ENCODE measurements at regions not wholly inside any gene's neighbourhood (a gene's known extent, or its start where the extent isn't known, plus 50 kb on each side); places are given as distances from the start of the nearest gene placed in this dataset.

DNA sequence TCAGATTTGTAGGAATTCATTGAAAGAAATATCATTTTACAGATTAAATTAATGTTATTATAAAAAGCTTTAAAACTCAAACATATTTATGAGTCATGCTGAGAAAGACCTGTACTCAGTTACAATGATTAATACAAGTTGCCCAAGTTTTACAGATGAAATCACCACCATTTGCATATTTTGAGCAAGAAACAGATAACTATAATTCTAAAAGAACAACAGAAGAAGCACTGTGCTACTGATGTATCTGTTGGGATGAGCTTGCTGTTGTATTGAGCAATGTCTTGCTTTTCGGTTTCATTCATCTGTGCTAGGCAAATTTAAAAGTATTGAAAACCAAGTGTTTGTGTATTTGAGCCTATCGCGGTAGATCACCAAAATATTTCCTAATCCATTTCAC, 1589.1 kb upstream of the ZEB2 start:
- DNase-seq (ENCODE audit: unreplicated experiment): peak; percentile 7
- H3K4me1 Mint-ChIP-seq (ENCODE audit: insufficient read depth, unreplicated experiment): no peaks in the 10 kb centered on the region
- TF ChIP-seq, protein P1, sequence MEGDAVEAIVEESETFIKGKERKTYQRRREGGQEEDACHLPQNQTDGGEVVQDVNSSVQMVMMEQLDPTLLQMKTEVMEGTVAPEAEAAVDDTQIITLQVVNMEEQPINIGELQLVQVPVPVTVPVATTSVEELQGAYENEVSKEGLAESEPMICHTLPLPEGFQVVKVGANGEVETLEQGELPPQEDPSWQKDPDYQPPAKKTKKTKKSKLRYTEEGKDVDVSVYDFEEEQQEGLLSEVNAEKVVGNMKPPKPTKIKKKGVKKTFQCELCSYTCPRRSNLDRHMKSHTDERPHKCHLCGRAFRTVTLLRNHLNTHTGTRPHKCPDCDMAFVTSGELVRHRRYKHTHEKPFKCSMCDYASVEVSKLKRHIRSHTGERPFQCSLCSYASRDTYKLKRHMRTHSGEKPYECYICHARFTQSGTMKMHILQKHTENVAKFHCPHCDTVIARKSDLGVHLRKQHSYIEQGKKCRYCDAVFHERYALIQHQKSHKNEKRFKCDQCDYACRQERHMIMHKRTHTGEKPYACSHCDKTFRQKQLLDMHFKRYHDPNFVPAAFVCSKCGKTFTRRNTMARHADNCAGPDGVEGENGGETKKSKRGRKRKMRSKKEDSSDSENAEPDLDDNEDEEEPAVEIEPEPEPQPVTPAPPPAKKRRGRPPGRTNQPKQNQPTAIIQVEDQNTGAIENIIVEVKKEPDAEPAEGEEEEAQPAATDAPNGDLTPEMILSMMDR (IDR thresholded peaks at IDR 0.05; ENCODE audit: unreplicated experiment): no peak
- H3K36me3 Mint-ChIP-seq (ENCODE audit: insufficient read depth, unreplicated experiment): no peaks in the 10 kb centered on the region
- no peak overlapping the region for H3K4me3 Mint-ChIP-seq (ENCODE audit: unreplicated experiment)
- POLR2A ChIA-PET: no interaction called here
- no peaks in the 10 kb centered on the region for H3K27me3 Mint-ChIP-seq (ENCODE audit: insufficient read depth, unreplicated experiment)
- no TSS peak for BruUV-seq (replicated peaks)
- no peaks in the 10 kb centered on the region for H3K9me3 Mint-ChIP-seq (ENCODE audit: unreplicated experiment)
- intact Hi-C loops (cut with micrococcal nuclease): no loop called here
- no peak overlapping the region for H3K27ac Mint-ChIP-seq (ENCODE audit: low read depth, unreplicated experiment)
- CTCF ChIA-PET: no interaction called here

DNA sequence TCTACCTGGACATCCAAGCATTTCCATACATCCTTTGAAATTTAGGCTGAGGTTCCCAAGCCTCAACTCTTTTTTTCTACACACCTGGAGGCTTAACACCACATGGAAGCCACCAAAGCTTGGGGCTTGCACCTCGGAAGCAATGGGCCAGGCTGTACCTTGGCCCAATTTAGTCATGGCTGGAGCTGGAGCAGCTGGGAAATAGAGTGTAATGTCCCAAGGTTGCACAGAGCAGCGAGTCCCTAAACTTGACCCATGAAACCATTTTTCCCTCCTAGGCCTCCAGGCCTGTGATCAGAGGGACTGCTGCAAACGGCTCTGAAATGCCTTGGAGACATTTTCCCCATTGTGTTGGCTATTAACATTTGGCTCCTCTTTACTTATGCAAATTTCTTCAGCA, 1574.3 kb upstream of the ZEB2 start:
- Mint-ChIP-seq H3K4me1 (ENCODE audit: insufficient read depth, unreplicated experiment) (no peaks in the 10 kb centered on the region), H3K27me3 (ENCODE audit: insufficient read depth, unreplicated experiment) (no peaks in the 10 kb centered on the region), H3K9me3 (ENCODE audit: unreplicated experiment) (peaks cover 27% of the 10 kb centered on the region), H3K36me3 (ENCODE audit: insufficient read depth, unreplicated experiment) (no peaks in the 10 kb centered on the region), H3K4me3 (ENCODE audit: unreplicated experiment) (no peak overlapping the region), H3K27ac (ENCODE audit: low read depth, unreplicated experiment) (no peak overlapping the region)
- DNase-seq (ENCODE audit: unreplicated experiment): no peak
- POLR2A ChIA-PET: no interaction called here
- BruUV-seq (replicated peaks): no TSS peak
- TF ChIP-seq, protein P1 (IDR thresholded peaks at IDR 0.05; ENCODE audit: unreplicated experiment): no peak
- intact Hi-C loops (cut with micrococcal nuclease): no loop called here
- CTCF ChIA-PET: no interaction called here

DNA sequence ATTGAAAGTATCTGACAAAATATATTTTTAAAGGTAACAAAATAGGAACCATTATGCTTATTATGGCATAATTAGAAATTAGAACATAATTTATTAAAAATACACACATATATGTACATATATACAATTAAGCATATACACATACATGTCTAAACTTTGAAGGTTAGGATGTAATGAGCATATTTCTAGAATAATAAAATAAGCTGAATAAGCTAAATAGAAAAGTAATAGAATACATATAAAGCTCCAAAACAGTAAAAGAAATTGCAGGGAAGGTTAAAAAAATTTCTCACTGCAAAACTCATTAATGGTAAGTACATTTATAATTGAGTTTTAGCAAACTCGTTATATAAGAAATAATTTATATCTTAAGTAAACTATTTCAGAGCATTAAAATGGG, 1561.5 kb upstream of the ZEB2 start:
- no peak overlapping the region for H3K4me3 Mint-ChIP-seq (ENCODE audit: unreplicated experiment)
- POLR2A ChIA-PET: no interaction called here
- no peaks in the 10 kb centered on the region for H3K36me3 Mint-ChIP-seq (ENCODE audit: insufficient read depth, unreplicated experiment)
- TF ChIP-seq, protein P1 (IDR thresholded peaks at IDR 0.05; ENCODE audit: unreplicated experiment): no peak
- H3K27ac Mint-ChIP-seq (ENCODE audit: low read depth, unreplicated experiment): no peak overlapping the region
- no peaks in the 10 kb centered on the region for H3K9me3 Mint-ChIP-seq (ENCODE audit: unreplicated experiment)
- H3K27me3 Mint-ChIP-seq (ENCODE audit: insufficient read depth, unreplicated experiment): no peaks in the 10 kb centered on the region
- CTCF ChIA-PET: no interaction called here
- no peak for DNase-seq (ENCODE audit: unreplicated experiment)
- H3K4me1 Mint-ChIP-seq (ENCODE audit: insufficient read depth, unreplicated experiment): no peaks in the 10 kb centered on the region
- intact Hi-C loops (cut with micrococcal nuclease): no loop called here
- no TSS peak for BruUV-seq (replicated peaks)

DNA sequence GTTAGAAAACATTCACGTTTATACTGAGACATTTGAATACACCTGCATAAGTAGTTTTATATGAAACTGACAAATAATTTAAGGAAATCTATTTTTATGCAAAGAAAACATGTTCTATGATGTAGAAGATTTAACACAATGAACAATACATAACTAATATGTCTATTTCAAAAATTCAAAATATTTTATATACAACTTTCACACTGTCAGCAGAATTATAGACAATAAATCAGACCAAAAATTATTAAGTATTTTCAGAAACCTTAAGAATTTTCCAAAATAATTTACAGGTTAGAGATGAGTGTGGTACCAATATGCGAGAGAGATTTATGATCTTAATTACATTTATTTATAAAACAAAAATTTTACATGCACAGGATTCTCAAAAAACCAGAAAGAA, 1561.0 kb upstream of the ZEB2 start:
- TF ChIP-seq, protein P1 (IDR thresholded peaks at IDR 0.05; ENCODE audit: unreplicated experiment): no peak
- Mint-ChIP-seq H3K4me3 (ENCODE audit: unreplicated experiment) (no peak overlapping the region), H3K36me3 (ENCODE audit: insufficient read depth, unreplicated experiment) (no peaks in the 10 kb centered on the region), H3K27me3 (ENCODE audit: insufficient read depth, unreplicated experiment) (no peaks in the 10 kb centered on the region), H3K4me1 (ENCODE audit: insufficient read depth, unreplicated experiment) (no peaks in the 10 kb centered on the region), H3K9me3 (ENCODE audit: unreplicated experiment) (no peaks in the 10 kb centered on the region), H3K27ac (ENCODE audit: low read depth, unreplicated experiment) (no peak overlapping the region)
- BruUV-seq (replicated peaks): no TSS peak
- intact Hi-C loops (cut with micrococcal nuclease): no loop called here
- ChIA-PET CTCF (no interaction called here), POLR2A (no interaction called here)
- no peak for DNase-seq (ENCODE audit: unreplicated experiment)

Measured in MCF 10A (cell line).